Neural cell (in vitro differentiated cells): ENCODE measurements at regions not wholly inside any gene's neighbourhood (a gene's known extent, or its start where the extent isn't known, plus 50 kb on each side); places are given as distances from the start of the nearest gene placed in this dataset.

ENCODE experiments used
- CTCF ChIP-seq: fragments of 450-650 bp; IDR thresholded peaks from 2 replicates; pipeline ENCODE4 v1.5.1; 2014; ENCODE audit warnings: antibody characterized with exemption, mild to moderate bottlenecking, moderate library complexity; ENCODE audit not compliant: poor library complexity, severe bottlenecking
- EP300 ChIP-seq: fragments of 450-650 bp; conservative IDR thresholded peaks from 2 replicates; pipeline ENCODE4 v1.6.1; 2014; ENCODE audit warnings: antibody characterized with exemption, mild to moderate bottlenecking, moderate library complexity; ENCODE audit not compliant: poor library complexity, severe bottlenecking
- POLR2AphosphoS5 ChIP-seq: IDR thresholded peaks from 2 replicates; pipeline ENCODE4 v1.6.1; 2012

DNA sequence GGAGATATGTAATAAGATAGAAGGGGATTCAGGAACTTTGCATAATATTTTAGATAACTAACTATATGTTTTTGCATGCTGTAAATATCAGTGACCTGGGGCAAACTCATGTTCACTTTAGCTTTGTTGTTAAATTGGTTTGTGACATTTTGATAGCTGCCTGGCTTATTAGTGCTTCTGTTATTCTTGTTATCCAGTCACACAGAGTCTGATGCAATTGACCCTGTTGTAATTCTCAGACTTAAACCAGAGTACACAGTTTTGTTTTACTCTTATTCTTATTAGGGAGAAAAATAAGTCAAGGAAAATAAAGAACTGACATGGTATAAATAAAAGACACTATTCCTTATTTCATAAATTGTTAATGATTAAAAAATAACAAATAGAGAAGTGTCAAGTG is 516.7 kb upstream of the SLIT2 start:
- no peak for TF ChIP-seq CTCF
- TF ChIP-seq EP300 = no peak
- no peak for TF ChIP-seq POLR2AphosphoS5
